Testis (tissue), 2 donors: ENCODE measurements at regions not wholly inside any gene's neighbourhood (a gene's known extent, or its start where the extent isn't known, plus 50 kb on each side); places are given as distances from the start of the nearest gene placed in this dataset.

Experiments
- CTCF ChIP-seq, 3 experiments: fragments of 450-650 bp in 2 of 3; fragments of 200-600 bp in 1 of 3; sonication (generic) in 1 of 3; IDR thresholded peaks; one replicate each; pipeline ENCODE4 v1.5.1; 2016 to 2019; ENCODE audit warnings: antibody characterized with exemption in 3 of 3, mild to moderate bottlenecking in 2 of 3, moderate library complexity in 1 of 3
- POLR2A ChIP-seq: fragments of 450-650 bp; IDR thresholded peaks from one replicate; pipeline ENCODE4 v1.6.1; 2017; ENCODE audit warnings: antibody characterized with exemption, mild to moderate bottlenecking, moderate library complexity

GRCh38 chr7:138226001-138226476 is 149.8 kb downstream of the AKR1D1 start:
- TF ChIP-seq CTCF (IDR thresholded peaks at IDR 0.05) (no peak), POLR2A (no peak)
